Central memory CD4-positive, alpha-beta T cell (primary cell): ENCODE measurements at regions not wholly inside any gene's neighbourhood (a gene's known extent, or its start where the extent isn't known, plus 50 kb on each side); places are given as distances from the start of the nearest gene placed in this dataset.

Source experiments
- DNase-seq: peaks from one replicate; pipeline ENCODE4 v3.0.0; 2022

GRCh38 chr10:113423981-113424721 lies 128.7 kb upstream of the HABP2 start:
- no peak for DNase-seq

GRCh38 chr10:113425008-113425407 lies 127.8 kb upstream of the HABP2 start:
- DNase-seq: no peak

- no peak for DNase-seq
Measured at GRCh38 chr10:113425541-113425951, 127.3 kb upstream of the HABP2 start.

GRCh38 chr10:113426181-113426877 lies 126.5 kb upstream of the HABP2 start:
- no peak for DNase-seq

GRCh38 chr10:113427236-113427735 lies 125.6 kb upstream of the HABP2 start:
- DNase-seq: no peak

- no peak for DNase-seq
Measured at GRCh38 chr10:113427811-113428558, 124.9 kb upstream of the HABP2 start.

- no peak for DNase-seq
Measured at GRCh38 chr10:113430634-113431397, 122.0 kb upstream of the HABP2 start.

GRCh38 chr10:113431398-113432160 lies 121.3 kb upstream of the HABP2 start:
- DNase-seq: no peak

GRCh38 chr10:113433711-113434110 lies 119.1 kb upstream of the HABP2 start:
- DNase-seq: no peak

- no peak for DNase-seq
Measured at GRCh38 chr10:113434315-113434714, 118.5 kb upstream of the HABP2 start.

- DNase-seq: no peak
Measured at GRCh38 chr10:113434950-113435349, 117.9 kb upstream of the HABP2 start.

GRCh38 chr10:113435881-113436280 lies 117.0 kb upstream of the HABP2 start:
- no peak for DNase-seq

GRCh38 chr10:113436851-113437250 lies 116.0 kb upstream of the HABP2 start:
- DNase-seq: no peak

GRCh38 chr10:113438652-113439051 lies 114.2 kb upstream of the HABP2 start:
- DNase-seq: no peak

- no peak for DNase-seq
Measured at GRCh38 chr10:113441220-113441619, 111.6 kb upstream of the HABP2 start.

- no peak for DNase-seq
Measured at GRCh38 chr10:113441686-113442270, 111.1 kb upstream of the HABP2 start.

GRCh38 chr10:113442336-113442735 lies 110.5 kb upstream of the HABP2 start:
- no peak for DNase-seq

GRCh38 chr10:113443141-113443925 lies 109.5 kb upstream of the HABP2 start:
- no peak for DNase-seq

GRCh38 chr10:113444766-113445365 lies 108.0 kb upstream of the HABP2 start:
- DNase-seq: no peak

- DNase-seq: no peak
Measured at GRCh38 chr10:113445736-113446135, 107.1 kb upstream of the HABP2 start.
